ENCODE measurements at regions not wholly inside any gene's neighbourhood (a gene's known extent, or its start where the extent isn't known, plus 50 kb on each side); places are given as distances from the start of the nearest gene placed in this dataset.
"Not testable (repeated sequence)": the region's sequence is repeated elsewhere in the genome, so short reads cannot be mapped to it uniquely, and the experiment has no call there.

- Histone ChIP-seq H3K4me1 (ENCODE audit: insufficient read depth) (no peaks in the 10 kb centered on the region), H3K4me3 (ENCODE audit: low read depth, low read length) (no peak overlapping the region), H3K27ac (ENCODE audit: low read depth) (no peak overlapping the region), H3K36me3 (ENCODE audit: insufficient read depth) (no peaks in the 10 kb centered on the region)
- no peak for DNase-seq (ENCODE audit: extremely low spot score)
- WGBS = 95% methylated on average over 3 of the region's 3 CpGs
Observed at GRCh38 chr14:71430678-71431376, 501.4 kb upstream of the RGS6 start.

GRCh38 chr14:71432334-71433110 is 499.7 kb upstream of the RGS6 start:
- Histone ChIP-seq H3K4me3 (ENCODE audit: low read depth, low read length) (no peak overlapping the region), H3K36me3 (ENCODE audit: insufficient read depth) (no peaks in the 10 kb centered on the region), H3K4me1 (ENCODE audit: insufficient read depth) (no peaks in the 10 kb centered on the region), H3K27ac (ENCODE audit: low read depth) (no peak overlapping the region)
- 84% methylated on average over 3 of the region's 3 CpGs for WGBS
- DNase-seq (ENCODE audit: extremely low spot score) = no peak

DNA sequence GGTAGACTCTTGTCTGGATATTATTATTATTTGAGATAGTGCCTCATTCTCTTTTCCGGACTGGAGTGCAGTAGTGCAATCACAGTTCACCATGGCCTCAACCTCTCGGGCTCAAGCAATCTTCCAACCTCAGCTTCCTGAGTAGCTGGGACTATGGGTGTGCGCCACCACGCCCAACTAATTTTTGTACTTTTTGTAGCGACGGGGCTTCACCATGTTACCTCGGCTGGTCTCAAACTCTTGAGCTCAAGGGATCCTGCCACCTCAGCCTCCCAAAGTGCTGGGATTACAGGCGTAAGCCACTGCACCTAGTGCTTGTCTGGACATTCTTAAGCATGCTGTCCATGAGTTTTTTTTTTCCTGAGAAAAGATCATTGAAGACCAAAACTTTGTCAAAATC is 498.9 kb upstream of the RGS6 start:
- no peaks in the 10 kb centered on the region for H3K36me3 ChIP-seq (ENCODE audit: insufficient read depth)
- 94% methylated on average over 8 of the region's 8 CpGs for WGBS
- DNase-seq (ENCODE audit: extremely low spot score) = no peak
- H3K4me3 ChIP-seq (ENCODE audit: low read depth, low read length) = no peak overlapping the region
- no peak overlapping the region for H3K27ac ChIP-seq (ENCODE audit: low read depth)
- H3K4me1 ChIP-seq (ENCODE audit: insufficient read depth) = no peaks in the 10 kb centered on the region

- not testable (repeated sequence) for H3K27ac ChIP-seq (ENCODE audit: low read depth); DNase-seq (ENCODE audit: extremely low spot score); H3K4me3 ChIP-seq (ENCODE audit: low read depth, low read length); H3K36me3 ChIP-seq (ENCODE audit: insufficient read depth); H3K4me1 ChIP-seq (ENCODE audit: insufficient read depth)
- over 99% methylated on average over 2 of the region's 2 CpGs for WGBS
Observed at GRCh38 chr14:71435641-71436040, 496.6 kb upstream of the RGS6 start.

GRCh38 chr14:71437870-71438269 is 494.4 kb upstream of the RGS6 start:
- H3K36me3 ChIP-seq (ENCODE audit: insufficient read depth) = no peaks in the 10 kb centered on the region
- no peak overlapping the region for H3K4me3 ChIP-seq (ENCODE audit: low read depth, low read length)
- H3K4me1 ChIP-seq (ENCODE audit: insufficient read depth) = no peaks in the 10 kb centered on the region
- no peak for DNase-seq (ENCODE audit: extremely low spot score)
- 87% methylated on average over 4 of the region's 4 CpGs for WGBS
- no peak overlapping the region for H3K27ac ChIP-seq (ENCODE audit: low read depth)

DNA sequence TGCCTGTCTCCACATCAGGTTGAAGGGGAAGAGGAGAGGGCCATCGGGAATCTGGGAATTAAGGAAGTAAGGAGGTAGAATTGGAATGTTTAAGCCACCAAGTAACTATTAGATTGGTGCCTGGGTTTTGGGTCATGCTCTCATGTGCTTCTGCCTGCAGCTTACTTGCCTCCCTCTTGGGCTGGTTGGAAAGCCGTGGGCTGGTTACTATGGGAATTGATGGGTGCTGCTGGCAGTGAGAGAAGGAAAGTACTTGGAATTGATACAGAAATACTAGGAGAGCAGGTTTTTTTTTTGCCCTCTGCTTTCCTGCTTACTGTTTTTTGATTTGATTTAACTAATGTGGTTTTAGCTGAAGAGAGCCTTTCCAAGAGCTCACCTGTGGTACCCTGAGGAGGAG is 493.5 kb upstream of the RGS6 start:
- H3K4me3 ChIP-seq (ENCODE audit: low read depth, low read length) = no peak overlapping the region
- 29% methylated on average over 2 of the region's 2 CpGs for WGBS

GRCh38 chr14:71441126-71441525 is 491.1 kb upstream of the RGS6 start:
- Histone ChIP-seq H3K36me3 (ENCODE audit: insufficient read depth) (no peaks in the 10 kb centered on the region), H3K27ac (ENCODE audit: low read depth) (no peak overlapping the region), H3K4me1 (ENCODE audit: insufficient read depth) (no peaks in the 10 kb centered on the region), H3K4me3 (ENCODE audit: low read depth, low read length) (no peak overlapping the region)
- no peak for DNase-seq (ENCODE audit: extremely low spot score)

More for the DNA sequence above, 493.5 kb upstream of the RGS6 start:
- H3K36me3 ChIP-seq (ENCODE audit: insufficient read depth) = no peaks in the 10 kb centered on the region
- H3K4me1 ChIP-seq (ENCODE audit: insufficient read depth) = no peaks in the 10 kb centered on the region
- H3K27ac ChIP-seq (ENCODE audit: low read depth) = no peak overlapping the region
- no peak for DNase-seq (ENCODE audit: extremely low spot score)

- Histone ChIP-seq H3K4me3 (ENCODE audit: low read depth, low read length) (no peak overlapping the region), H3K36me3 (ENCODE audit: insufficient read depth) (no peaks in the 10 kb centered on the region), H3K4me1 (ENCODE audit: insufficient read depth) (no peaks in the 10 kb centered on the region), H3K27ac (ENCODE audit: low read depth) (no peak overlapping the region)
- 95% methylated on average over 8 of the region's 8 CpGs for WGBS
- DNase-seq (ENCODE audit: extremely low spot score) = no peak
Observed at GRCh38 chr14:71444030-71444822, 488.0 kb upstream of the RGS6 start.

DNA sequence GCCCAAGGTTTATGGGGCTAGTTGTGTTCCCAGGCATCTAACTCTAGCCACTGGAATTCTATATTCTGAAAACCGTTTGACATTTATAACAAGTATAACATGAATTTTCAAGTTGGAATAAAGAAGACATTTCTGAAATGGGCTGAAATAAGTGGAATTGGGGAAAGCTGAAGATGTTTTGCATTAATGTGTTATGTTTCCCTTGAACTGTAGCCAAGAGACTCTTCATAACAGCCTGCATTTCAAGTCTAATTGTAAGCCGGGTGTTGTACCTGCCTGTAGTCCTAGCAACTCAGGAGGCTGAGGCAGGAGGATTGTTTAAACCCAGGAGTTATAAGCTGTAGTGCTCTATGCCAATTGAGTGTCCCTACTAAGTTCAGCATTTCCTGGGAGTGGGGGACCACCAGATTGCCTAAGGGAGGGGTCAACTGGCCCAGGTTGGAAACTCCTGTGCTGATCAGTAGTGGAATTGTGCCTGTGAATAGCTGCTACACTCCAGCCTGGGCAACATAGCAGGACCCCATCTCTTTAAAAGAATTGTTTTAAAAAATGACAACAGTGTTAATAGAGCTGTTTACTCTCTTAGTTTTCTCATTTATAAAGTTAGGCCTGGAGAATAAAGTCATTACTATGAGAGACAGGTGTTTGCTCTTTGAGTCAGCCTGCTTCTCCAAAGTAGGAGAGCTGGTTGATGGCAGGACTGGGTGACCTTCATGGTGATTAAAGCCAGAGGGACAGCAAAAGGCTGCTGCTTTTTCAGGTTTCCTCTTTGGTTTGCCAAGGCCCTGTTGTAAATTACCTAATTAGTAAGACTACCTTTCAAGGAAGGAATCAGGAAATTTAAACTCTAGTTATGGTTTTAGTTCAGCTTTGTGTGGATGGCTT is 483.6 kb upstream of the RGS6 start:
- Histone ChIP-seq H3K36me3 (ENCODE audit: insufficient read depth) (no peaks in the 10 kb centered on the region), H3K4me3 (ENCODE audit: low read depth, low read length) (no peak overlapping the region), H3K27ac (ENCODE audit: low read depth) (no peak overlapping the region), H3K4me1 (ENCODE audit: insufficient read depth) (no peaks in the 10 kb centered on the region)
- no peak for DNase-seq (ENCODE audit: extremely low spot score)
- 89% methylated on average over 2 of the region's 2 CpGs for WGBS

GRCh38 chr14:71449316-71450055 is 482.7 kb upstream of the RGS6 start:
- Histone ChIP-seq H3K4me1 (ENCODE audit: insufficient read depth) (no peaks in the 10 kb centered on the region), H3K4me3 (ENCODE audit: low read depth, low read length) (no peak overlapping the region), H3K27ac (ENCODE audit: low read depth) (no peak overlapping the region), H3K36me3 (ENCODE audit: insufficient read depth) (no peaks in the 10 kb centered on the region)
- DNase-seq (ENCODE audit: extremely low spot score) = no peak
- WGBS = 89% methylated on average over 4 of the region's 4 CpGs

DNA sequence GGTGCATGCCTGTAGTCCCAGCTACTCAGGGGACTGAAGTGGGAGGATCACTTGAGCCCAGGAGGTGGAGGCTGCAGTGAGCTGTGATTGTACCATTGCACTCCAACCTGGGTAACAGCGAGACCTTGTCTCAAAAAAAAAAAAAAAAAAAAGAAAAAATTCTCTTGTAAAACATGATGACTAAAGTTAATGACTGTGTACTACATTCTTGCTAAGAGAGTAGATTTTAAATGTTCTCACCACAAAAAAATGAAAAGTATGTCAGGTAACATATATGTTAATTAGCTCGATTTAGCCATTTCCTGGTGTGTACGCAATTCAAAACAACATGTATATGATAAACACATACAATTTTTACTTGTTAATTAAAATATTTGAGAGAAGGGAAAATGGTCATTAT is 480.7 kb upstream of the RGS6 start:
- no peak for DNase-seq (ENCODE audit: extremely low spot score)
- 97% methylated on average over 3 of the region's 3 CpGs for WGBS
- Histone ChIP-seq H3K27ac (ENCODE audit: low read depth) (no peak overlapping the region), H3K4me1 (ENCODE audit: insufficient read depth) (no peaks in the 10 kb centered on the region), H3K36me3 (ENCODE audit: insufficient read depth) (no peaks in the 10 kb centered on the region), H3K4me3 (ENCODE audit: low read depth, low read length) (no peak overlapping the region)

DNA sequence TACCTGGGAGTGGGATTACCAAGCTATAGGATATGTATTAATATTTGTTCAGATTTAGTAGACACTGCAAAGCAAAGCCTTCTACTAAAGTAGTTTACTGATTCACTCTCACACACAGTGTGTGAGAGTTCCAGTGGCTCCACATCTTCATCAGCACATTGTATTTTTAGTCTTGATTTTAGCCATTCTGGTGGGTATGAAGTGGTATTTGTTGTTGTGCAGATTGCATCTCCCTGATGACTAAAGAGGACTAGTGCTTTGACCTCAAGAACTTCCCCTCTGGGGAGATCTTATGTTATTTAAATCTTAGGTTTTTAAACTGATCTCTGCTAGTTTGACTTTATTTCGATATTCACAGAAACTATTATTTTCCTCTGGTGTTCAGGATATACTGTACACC is 479.7 kb upstream of the RGS6 start:
- Histone ChIP-seq H3K4me3 (ENCODE audit: low read depth, low read length) (no peak overlapping the region), H3K4me1 (ENCODE audit: insufficient read depth) (no peaks in the 10 kb centered on the region), H3K36me3 (ENCODE audit: insufficient read depth) (no peaks in the 10 kb centered on the region), H3K27ac (ENCODE audit: low read depth) (no peak overlapping the region)
- WGBS = 94% methylated on average over 1 of the region's 1 CpG
- no peak for DNase-seq (ENCODE audit: extremely low spot score)

DNA sequence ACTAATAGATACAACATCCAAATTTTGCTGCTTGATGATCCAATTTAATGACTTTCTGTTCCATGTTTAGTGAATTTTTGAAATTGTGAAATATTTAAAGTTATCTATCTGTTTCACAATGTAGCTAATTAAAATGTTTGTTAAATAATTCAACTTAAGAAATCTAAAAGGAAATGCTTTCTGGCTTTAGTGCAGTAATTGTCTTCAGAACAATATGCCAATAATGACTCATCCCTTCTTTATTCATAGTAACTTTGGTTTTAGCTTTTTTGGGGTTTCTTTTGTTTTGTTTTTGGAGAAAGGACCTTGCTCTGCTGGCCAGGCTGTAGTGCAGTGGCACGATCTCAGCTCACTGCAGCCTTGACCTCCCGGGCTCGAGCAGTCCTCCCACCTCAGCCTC is 479.2 kb upstream of the RGS6 start:
- Histone ChIP-seq H3K27ac (ENCODE audit: low read depth) (no peak overlapping the region), H3K4me1 (ENCODE audit: insufficient read depth) (no peaks in the 10 kb centered on the region), H3K36me3 (ENCODE audit: insufficient read depth) (no peaks in the 10 kb centered on the region), H3K4me3 (ENCODE audit: low read depth, low read length) (no peak overlapping the region)
- no peak for DNase-seq (ENCODE audit: extremely low spot score)
- WGBS = 94% methylated on average over 3 of the region's 3 CpGs
